ENCODE measurements at regions not wholly inside any gene's neighbourhood (a gene's known extent, or its start where the extent isn't known, plus 50 kb on each side); places are given as distances from the start of the nearest gene placed in this dataset.

DNA sequence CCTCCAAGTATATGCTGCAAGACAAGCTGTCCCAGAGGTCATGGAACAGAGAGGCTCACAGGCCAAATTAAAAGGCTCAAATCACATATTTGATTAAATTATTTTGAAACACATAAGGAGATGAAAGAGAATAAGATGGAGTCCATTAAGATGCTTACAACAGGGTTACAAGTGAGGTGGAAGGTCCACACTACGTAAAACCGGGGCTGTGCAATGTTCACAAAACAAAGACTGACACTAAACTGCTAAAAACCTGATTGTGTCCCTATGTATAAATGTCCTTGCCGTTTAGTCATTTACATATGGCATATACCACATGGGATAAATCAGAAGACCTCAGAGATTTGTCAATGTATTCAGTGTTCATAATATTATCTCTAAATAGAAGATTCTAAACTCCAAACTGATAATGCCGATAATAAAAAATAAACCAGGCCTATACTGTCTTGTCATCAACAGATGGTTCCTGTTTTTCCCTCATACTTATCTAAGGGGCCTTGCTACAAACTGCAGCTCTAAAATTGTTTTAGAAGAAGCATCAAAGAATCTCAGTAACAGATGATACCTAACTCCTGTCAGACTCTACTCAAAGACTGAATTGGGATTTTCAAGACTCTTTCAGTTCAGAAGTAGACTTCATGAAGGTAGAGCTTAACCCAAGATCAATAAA is 51.8 kb upstream of the RIPOR2 start:
- DNase-seq = no peak

GRCh38 chr6:24988562-24988961 is 52.8 kb upstream of the RIPOR2 start:
- DNase-seq = no peak

GRCh38 chr6:24990236-24990845 is 54.6 kb upstream of the RIPOR2 start:
- no peak for DNase-seq

- no peak for DNase-seq
These were observed 55.4 kb upstream of the RIPOR2 start for GRCh38 chr6:24990944-24991809.

GRCh38 chr6:24991810-24992467 is 56.2 kb upstream of the RIPOR2 start:
- DNase-seq = no peak

DNA sequence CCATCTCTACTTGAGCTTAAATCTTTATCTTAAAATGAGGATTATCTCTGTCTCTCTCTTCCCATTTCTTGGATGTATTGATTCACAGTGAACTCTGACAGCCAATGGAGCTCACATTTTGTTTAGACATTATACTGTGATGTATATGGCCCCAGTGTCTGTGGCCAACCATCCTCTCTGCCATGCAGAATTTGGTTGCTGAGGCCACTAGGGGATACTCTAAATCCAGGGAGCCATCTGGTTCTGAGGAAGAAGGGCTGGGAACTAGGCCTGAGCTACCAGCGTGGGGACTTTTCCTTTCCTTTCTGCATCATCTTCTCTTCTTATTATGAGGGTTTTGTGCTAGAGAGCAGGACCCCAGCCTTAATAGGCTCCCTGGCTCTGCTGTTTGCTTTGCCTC is 59.1 kb upstream of the RIPOR2 start:
- DNase-seq = no peak

- no peak for DNase-seq
These were observed 59.5 kb upstream of the RIPOR2 start for GRCh38 chr6:24995270-24995669.

GRCh38 chr6:24996269-24996836 is 60.6 kb upstream of the RIPOR2 start:
- DNase-seq = no peak

DNA sequence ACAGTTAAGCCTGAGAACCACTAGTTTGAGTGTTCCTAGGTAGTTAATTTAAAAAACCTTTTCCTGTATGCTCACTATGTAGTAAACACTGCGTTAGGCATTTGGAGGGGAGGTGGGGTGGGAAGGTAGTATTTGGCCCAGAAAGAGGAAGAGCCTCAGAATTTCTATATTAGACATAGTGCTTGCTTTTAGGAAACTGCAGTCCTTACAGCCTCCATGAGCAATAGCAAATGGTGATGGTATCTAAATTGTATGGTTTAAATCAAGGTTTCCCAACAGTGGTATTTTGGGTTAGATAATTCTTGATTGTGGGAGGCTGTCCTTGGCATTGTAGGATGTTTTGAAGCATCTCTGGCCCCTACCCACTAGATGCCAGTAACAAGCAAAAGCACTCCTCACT is 61.5 kb upstream of the RIPOR2 start:
- DNase-seq = no peak

GRCh38 chr6:24997905-24998304 is 62.1 kb upstream of the RIPOR2 start:
- no peak for DNase-seq

DNA sequence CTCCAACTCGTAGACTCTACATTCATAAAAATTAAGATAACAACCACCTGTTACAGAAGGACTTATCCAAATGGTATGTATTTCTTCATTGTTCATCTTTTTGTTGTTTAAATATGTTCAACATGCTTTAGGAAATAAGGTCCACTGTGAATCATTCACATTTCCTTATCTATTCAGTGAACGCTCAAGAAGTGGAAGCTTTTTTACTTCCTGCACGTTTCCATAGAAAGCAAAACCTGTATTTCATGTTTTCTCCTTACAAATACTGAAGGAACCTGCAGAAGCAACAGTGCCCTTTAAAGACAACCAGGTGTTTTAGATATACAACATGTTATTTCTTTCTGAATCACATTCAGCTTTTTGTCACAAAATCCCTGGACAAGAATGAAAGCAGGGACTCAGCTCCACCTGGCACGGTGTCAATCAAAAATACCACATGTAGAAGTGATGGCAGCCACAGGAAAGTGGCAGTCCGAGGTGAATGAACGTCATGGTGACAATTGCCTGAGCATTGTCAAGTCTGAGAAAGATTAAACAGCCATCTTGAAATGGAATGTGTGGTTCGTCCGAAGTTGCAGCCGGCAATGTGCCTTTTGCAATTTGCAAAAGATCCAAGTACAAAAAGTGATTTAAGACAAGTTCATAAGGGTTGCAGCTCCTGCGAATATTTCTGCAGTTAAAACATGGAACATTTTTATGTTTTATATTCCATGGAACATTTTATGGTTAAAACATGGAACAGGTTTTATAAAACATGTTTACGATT is 66.7 kb upstream of the RIPOR2 start:
- no peak for DNase-seq

GRCh38 chr6:25004357-25004756 is 68.6 kb upstream of the RIPOR2 start:
- DNase-seq = no peak

- no peak for DNase-seq
These were observed 69.2 kb upstream of the RIPOR2 start for GRCh38 chr6:25005010-25005409.

- no peak for DNase-seq
These were observed 70.3 kb upstream of the RIPOR2 start for GRCh38 chr6:25006075-25006474.

DNA sequence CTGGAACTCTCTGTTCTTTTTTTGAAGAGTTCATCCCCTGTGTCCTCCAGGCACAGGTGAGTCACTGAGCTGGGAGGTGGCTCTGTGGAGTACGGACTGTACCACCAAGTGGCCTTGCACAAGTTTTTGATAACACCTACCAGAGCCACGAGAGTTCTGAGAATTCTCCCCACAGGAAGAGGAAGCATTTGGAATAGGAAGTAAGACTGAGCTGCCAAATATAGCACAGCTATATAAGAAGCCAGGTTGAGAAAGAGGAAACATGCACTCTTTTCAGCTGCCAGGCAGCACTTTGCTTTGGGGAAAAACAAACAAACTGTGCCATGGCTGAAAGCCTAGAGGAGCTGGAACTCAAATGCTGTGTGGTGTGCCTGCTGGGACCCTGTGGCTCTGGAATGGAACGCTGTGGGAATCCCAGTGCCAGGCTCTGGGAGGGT is 70.8 kb upstream of the RIPOR2 start:
- no peak for DNase-seq

GRCh38 chr6:25007269-25007699 is 71.5 kb upstream of the RIPOR2 start:
- DNase-seq = no peak

DNA sequence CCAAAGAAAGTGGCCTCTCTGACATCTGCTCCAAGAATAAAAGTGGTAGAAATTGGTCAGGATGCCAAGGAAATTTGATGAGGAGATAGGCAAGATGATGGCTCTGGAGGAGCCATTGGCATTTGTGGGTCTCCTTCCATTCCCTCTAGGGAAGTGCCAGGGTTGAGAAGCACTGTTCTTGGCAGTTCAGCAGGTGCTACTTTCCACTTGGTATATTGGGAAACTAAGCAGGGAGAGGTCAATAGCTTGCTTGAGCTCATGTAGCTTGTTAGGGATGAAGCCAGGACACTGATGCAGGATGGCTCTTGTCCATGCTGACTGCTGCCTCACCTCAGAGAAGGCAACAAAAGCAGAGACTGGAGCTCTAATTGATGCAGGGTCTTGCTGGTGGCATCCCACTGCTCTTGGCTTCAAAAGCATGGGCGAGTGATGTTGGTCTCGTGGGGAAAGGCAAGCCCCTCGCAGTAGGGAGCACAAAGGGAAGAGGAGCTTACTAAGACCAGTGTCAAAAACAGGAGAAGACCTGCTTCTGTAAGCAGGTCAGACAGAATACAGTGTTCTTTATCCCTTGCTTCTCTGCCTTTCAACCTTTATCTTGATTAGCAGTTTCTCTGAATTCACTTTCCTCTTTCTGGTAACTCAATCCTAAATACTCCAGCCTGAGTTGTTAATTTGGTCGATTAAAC is 73.1 kb upstream of the RIPOR2 start:
- DNase-seq = no peak

DNA sequence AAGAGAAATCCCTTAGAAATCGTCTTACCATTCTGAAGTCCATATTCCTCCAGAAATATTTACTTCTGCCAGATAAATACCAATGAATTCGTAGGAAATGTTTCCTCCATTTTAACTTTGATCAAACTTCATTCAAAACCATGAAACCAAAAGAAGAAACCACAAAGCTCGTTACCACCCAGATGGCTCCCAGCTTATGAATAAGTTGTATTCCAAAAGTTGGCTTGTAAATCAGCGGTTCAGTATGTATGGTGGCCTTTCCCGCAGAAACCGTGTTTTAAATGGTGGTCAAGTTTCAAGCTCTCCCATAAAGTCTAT is 73.6 kb upstream of the RIPOR2 start:
- no peak for DNase-seq

- DNase-seq = no peak
These were observed 74.4 kb upstream of the RIPOR2 start for GRCh38 chr6:25010176-25010575.

DNA sequence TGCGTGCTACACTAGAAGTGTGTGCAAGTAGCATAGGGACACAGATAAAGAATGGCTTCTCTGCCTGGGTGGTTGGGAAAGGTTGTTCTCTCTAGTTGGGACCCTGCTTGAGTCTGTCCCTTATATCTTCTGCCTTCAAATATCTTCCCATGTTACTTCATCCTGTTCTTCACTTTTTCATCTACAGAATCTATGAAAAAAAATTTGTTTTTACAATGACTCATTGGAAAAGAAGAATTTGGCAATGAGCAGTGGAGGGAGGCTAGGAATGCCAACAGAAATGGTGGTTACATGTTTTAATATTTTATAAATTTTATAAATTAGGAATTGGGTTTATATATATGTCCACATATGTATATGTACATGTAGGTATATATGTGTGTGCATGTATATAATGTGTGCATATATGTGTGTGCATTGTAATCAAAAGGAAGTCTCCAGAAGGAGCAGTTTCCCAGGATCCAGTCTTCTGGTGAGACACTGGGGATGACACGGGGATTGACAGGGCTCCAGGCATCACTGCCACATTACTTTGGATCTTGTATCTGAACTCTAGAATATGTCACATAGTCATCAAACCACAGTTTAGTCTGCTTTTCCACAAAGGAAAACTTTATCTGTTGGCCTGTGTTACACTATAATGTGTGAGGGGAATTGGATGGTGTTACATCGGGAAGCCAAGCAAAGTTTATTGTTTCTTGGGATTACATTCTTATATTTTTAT is 75.3 kb upstream of the RIPOR2 start:
- DNase-seq = no peak

GRCh38 chr6:25012657-25013056 is 76.9 kb upstream of the RIPOR2 start:
- DNase-seq = no peak

Data from NCI-H524 treated with DMSO at 0.1 percent for 48 hours (cell line).